Cerebellar cortex (tissue), 1 donor: ENCODE measurements at regions not wholly inside any gene's neighbourhood (a gene's known extent, or its start where the extent isn't known, plus 50 kb on each side); places are given as distances from the start of the nearest gene placed in this dataset.
"Not testable (repeated sequence)": the region's sequence is repeated elsewhere in the genome, so short reads cannot be mapped to it uniquely, and the experiment has no call there.

Experiments
- DNase-seq: peaks from one replicate; pipeline ENCODE4 v3.0.0-alpha.2; 2015; ENCODE audit warnings: low spot score

GRCh38 chr13:31607531-31607930 is 131.8 kb upstream of the RXFP2 start:
- DNase-seq: not testable (repeated sequence)

DNA sequence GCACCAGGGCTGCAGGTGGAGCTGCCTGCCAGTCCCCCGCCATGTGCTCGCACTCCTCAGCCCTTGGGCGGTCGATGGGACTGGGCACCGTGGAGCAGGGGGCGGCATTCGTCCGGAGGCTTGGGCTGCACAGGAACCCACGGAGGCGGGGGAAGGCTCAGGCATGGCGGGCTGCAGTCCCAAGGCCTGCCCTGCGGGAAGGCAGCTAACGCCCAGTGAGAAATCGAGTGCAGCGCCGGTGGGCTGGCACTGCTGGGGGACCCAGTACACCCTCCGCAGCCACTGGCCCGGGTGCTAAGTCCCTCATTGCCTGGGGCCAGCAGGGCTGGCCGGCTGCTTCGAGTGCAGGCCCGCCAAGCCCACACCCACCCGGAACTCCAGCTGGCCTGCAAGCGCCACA is 130.5 kb upstream of the RXFP2 start:
- DNase-seq: not testable (repeated sequence)

- no peak for DNase-seq
Observed at GRCh38 chr13:31610270-31610998, 128.9 kb upstream of the RXFP2 start.

DNA sequence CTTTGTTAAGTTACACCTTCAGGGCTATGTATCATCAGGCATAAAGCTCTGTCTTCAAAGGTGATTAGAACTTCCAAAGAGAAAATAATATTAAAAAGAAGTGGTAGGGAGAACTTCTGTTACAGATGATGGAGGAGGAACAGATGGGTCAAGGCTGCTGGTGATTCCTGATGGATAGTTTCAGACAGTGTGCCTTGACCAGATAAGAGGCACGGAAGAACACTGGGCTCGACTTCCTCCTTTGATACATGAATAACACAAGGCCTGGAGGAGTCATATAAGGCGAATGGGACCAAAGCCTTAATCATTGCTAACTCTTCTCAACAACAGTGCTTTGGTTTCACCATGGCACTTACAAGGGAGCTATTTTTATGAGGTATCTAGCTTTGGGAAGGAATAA is 128.1 kb upstream of the RXFP2 start:
- no peak for DNase-seq

DNA sequence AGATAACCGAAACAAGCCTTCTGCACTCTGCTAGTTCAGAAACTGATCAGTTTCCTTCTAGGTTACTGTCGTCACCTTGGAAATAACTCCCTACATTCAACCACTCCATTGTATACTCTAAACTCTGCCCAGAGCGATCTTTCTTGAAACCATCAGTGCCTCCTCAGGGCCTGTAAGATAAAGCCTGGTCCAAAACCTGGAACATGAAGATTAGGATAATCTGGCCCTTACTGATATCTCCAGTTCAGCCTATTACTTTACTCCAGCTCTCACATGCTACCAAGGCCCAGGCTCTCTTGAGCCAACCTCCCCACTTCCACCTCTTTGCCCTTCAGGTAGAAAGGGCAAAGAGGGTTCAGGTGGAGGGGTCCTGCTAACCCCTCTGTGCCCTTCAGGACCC is 125.3 kb upstream of the RXFP2 start:
- DNase-seq: no peak

- DNase-seq: no peak
Observed at GRCh38 chr13:31614704-31615103, 124.6 kb upstream of the RXFP2 start.

- no peak for DNase-seq
Observed at GRCh38 chr13:31625115-31625514, 114.2 kb upstream of the RXFP2 start.

- DNase-seq: no peak
Observed at GRCh38 chr13:31627097-31627845, 112.1 kb upstream of the RXFP2 start.

DNA sequence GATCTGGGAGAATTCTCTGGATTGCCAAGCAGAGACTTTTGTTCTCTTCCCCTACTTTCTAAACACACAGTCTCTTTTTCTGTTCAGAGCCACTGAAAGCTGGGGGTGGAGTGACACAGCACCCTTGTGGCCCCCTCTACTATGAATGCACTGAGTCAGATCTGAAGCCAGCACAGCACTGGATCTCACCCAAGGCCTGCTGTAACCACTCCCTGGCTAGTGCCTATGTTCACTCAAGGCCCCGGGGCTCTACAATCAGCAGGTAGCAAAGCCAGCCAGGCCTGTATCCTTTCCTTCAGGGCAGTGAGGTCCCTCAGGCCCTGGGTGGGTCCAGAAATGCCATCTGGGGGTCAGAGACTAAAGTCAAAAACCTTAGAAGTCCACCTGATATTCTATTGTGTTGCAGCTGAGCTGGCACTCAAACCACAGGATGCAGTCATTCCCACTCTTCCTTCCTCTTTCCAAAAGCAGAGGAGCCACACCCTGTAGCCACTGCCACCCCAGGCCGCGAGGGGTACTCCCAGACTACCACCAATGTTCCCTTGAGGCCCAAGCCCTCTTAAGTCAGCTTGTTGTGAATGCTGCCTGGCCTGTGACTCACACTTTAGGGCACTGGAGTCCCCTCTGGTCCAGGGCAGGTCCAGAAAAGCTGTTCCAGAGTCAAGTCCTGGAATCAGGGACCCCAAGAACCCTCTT is 110.1 kb upstream of the RXFP2 start:
- DNase-seq: no peak

DNA sequence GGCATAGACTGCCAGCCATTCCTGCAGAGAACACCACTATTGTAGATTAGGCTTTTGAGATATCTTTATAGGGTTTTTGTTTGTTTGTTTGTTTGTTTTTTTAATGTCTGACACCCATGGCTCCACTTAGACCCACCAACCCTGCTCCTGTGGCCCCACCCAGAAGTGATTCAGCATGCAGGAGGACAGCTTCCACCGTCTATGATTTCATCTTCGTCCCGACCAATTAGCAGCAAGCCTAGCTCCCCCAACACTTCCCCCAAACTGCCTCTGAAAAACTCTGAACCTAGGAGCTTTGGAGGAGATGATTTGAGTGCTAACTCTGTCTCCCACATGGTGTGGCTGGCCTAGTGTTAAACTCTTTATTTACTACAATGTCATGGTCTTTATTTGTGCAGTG is 108.3 kb upstream of the RXFP2 start:
- DNase-seq: no peak

DNA sequence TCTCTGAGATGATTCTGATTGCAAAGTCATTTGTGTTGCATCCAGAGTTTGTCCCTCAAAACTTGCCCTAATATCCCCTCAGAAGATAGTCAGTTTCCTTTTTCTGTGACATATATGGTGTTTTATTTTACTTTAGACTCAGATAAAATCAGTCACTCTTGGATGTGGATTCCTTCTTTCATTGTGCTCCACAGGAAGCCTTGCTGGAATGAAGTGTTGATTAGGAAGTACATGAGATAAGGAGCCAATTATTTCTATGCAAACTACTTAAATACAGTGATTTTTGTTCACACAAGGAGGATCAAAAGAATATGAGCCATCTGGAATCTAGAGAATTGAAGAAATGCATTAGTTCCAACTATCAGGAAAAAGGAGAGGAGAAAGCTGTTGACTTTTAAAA is 107.6 kb upstream of the RXFP2 start:
- no peak for DNase-seq

DNA sequence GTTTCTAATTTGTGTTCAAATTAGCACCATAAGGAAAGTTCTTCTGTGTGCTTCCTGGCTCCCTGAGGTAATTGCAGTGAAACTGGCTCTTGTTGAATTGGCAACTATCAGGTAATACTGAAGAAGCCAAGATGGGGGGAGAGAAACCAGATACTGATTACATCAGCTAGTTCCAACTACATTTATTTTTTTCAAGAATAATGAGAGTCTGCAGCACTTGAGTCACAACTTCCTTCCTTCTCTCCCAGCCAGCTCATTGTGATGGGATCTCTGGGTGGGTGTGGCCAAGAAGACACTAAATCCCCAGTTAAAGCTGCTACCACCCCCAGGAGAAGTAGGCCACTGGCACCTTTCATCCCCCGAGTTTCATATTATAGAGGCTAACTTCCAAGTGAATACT is 100.7 kb upstream of the RXFP2 start:
- DNase-seq: no peak

- no peak for DNase-seq
Observed at GRCh38 chr13:31639443-31640163, 99.7 kb upstream of the RXFP2 start.

DNA sequence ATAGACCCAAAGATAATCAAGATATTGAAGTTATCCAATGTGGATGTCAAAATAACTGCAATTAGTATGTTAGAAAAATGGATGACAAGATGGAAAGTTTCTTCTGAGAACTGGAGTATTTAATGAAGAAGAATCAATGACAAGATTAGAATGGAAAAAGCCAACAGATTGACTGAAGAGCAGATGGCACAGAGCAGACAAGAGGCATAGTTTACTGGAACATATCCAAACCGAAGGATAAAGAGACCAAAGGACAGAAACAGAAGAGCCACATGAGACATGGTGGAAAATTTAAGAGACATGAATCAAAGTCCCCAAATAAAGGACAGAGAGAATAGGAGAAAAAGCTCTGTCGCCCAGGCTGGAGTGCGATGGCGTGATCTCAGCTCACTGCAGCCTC is 89.6 kb upstream of the RXFP2 start:
- no peak for DNase-seq

- DNase-seq: no peak
Observed at GRCh38 chr13:31653730-31654129, 85.6 kb upstream of the RXFP2 start.

DNA sequence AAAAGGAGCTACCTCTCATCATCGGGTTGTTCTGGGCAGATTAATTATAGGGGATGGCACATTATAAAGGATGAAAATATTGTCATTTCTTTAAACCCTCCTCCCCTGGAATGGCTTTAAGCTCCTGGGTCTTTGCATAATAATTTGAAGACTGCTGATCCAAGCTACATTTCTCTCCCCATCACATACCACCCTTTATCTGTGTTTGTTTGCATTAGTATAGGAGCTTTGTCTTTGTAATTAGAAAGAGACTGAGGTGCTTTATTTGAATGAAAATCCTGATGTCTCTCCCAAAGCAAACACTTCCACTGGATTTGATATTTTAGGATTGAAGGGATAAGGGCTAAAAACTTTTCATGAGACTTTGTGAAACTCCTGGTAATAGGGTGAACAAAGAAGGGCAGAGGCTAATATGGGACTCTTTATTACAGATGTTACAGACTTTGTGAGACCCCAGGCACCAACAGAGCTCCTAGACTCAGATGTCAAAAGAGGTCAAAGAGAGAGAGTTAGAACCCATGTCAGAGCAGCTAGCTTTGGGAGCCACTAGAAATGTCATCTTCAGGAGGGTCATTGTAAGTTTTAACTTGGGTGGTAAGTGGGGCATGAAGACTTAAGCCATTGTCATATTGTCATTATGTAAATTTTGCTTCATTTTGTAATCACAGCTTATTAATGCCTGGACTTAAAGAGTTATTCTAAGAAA is 75.3 kb upstream of the RXFP2 start:
- no peak for DNase-seq

DNA sequence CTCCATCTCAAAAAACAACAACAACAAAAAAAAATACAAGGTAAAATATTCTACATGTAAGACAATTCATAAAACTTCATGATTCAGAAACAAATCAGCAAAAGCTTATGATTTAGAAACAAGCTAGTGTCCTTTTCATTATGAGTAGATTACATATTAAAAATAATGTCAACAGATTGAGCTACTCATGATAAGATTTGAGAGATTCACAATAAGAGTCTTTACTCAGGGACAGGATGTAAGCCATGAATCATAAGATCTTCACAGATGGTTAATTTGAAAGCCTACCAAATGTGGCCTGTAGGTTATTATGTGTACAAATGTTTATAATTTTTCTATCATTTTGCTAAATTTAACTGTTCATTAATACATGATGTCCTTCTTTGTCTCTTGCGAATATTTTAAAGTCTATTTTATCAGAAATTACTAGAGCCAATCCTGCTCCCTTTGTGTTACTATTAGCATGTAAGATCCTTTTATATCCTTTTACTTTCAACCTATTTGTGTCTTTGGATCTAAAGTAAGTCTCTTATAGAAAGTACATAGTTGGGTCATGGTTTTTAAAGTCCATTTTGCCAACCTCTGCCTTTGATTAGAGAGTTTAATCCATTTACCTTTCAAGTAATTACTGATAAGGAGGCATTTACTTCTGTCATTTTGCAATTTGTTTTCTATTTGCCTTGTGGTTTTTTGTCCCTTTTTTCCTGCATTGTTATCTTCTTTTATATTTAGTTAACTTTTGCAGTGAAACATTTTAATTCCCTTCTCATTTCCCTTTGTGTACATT is 68.3 kb upstream of the RXFP2 start:
- DNase-seq: no peak

- no peak for DNase-seq
Observed at GRCh38 chr13:31674051-31674450, 65.3 kb upstream of the RXFP2 start.

GRCh38 chr13:31675440-31675953 is 63.8 kb upstream of the RXFP2 start:
- DNase-seq: no peak

GRCh38 chr13:31681133-31681532 is 58.2 kb upstream of the RXFP2 start:
- no peak for DNase-seq

DNA sequence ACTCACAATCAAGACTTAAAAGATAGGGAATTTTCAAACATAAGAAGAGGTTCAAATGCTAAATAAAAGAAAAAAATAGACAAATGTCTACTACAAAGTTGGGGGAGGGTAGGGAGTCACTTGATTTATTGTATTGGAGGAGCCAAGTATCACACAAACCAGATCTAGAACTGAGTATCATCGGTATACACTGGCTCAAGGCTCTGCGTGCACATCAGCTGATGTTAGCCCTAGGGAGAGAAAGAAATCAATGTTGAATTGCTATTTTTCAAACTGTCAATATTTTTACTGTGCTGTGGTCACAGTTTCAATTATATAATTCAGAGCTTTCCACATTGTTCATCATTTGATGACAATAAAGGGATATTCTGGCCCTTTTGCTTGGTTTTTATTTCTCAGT is 54.9 kb upstream of the RXFP2 start:
- DNase-seq: no peak
